ENCODE measurements at regions not wholly inside any gene's neighbourhood (a gene's known extent, or its start where the extent isn't known, plus 50 kb on each side); places are given as distances from the start of the nearest gene placed in this dataset.

- no peak for TF ChIP-seq CTCF (IDR thresholded peaks at IDR 0.05; ENCODE audit: low read depth, low read length, poor library complexity, severe bottlenecking)
- TF ChIP-seq EZH2phosphoT487 (IDR thresholded peaks at IDR 0.05; ENCODE audit: borderline replicate concordance, low read length) = no peak
Observed at GRCh38 chr11:116164843-116165242, 607.9 kb downstream of the BUD13 start.

Data from DOHH2 (cell line).